GM12878 (cell line): ENCODE measurements at regions not wholly inside any gene's neighbourhood (a gene's known extent, or its start where the extent isn't known, plus 50 kb on each side); places are given as distances from the start of the nearest gene placed in this dataset.
A peak's percentile ranks its signal among the peaks of the same experiment; 100 is the strongest.

Source experiments
- ASH2L ChIP-seq: fragments of 300-600, 200-600 bp; sonication (generic); IDR thresholded peaks from 2 replicates; pipeline ENCODE4 v1.6.1; 2017; ENCODE audit warnings: low read depth, mild to moderate bottlenecking, borderline replicate concordance
- BCLAF1 ChIP-seq: fragments of 450-650 bp; IDR thresholded peaks from 2 replicates; pipeline ENCODE4 v1.6.1; 2017; ENCODE audit warnings: antibody characterized with exemption, mild to moderate bottlenecking, moderate library complexity
- EED ChIP-seq: sonication (generic); IDR thresholded peaks from 2 replicates; pipeline ENCODE4 v1.6.1; 2016; ENCODE audit warnings: antibody characterized with exemption, low read depth
- FOS ChIP-seq: IDR thresholded peaks from 3 replicates; pipeline ENCODE4 v1.6.1; 2011; ENCODE audit warnings: borderline replicate concordance; ENCODE audit not compliant: insufficient read length; ENCODE audit errors: extremely low read depth
- GABPA ChIP-seq: IDR thresholded peaks from 2 replicates; pipeline ENCODE4 v1.6.1; 2014; ENCODE audit warnings: antibody characterized with exemption, low read depth, mild to moderate bottlenecking, inconsistent platforms
- KAT2A ChIP-seq: conservative IDR thresholded peaks from 2 replicates; pipeline ENCODE4 v1.6.1; 2011; ENCODE audit warnings: low read depth, low read length; ENCODE audit not compliant: control insufficient read depth
- MTA3 ChIP-seq: IDR thresholded peaks from 2 replicates; pipeline ENCODE4 v1.6.1; 2012; ENCODE audit warnings: low read length, inconsistent platforms, borderline replicate concordance
- MYC ChIP-seq: IDR thresholded peaks from 2 replicates; pipeline ENCODE4 v1.6.1; 2011; ENCODE audit warnings: mild to moderate bottlenecking, low read length, moderate library complexity, inconsistent platforms; ENCODE audit not compliant: insufficient read depth, insufficient replicate concordance, insufficient read length, severe bottlenecking
- NFYB ChIP-seq: IDR thresholded peaks from 2 replicates; pipeline ENCODE4 v1.6.1; 2011; ENCODE audit warnings: low read depth, mild to moderate bottlenecking, low read length, improper control_type of control experiment, moderate library complexity; ENCODE audit not compliant: insufficient read depth
- NKRF ChIP-seq: fragments of 450-650 bp; conservative IDR thresholded peaks from 2 replicates; pipeline ENCODE4 v1.6.1; 2017; ENCODE audit warnings: mild to moderate bottlenecking, moderate library complexity
- SKIL ChIP-seq: fragments of 450-650 bp; IDR thresholded peaks from 2 replicates; pipeline ENCODE4 v1.6.1; 2017; ENCODE audit warnings: mild to moderate bottlenecking, low read depth, inconsistent platforms; ENCODE audit not compliant: poor library complexity, severe bottlenecking
- SUPT20H ChIP-seq: IDR thresholded peaks from 2 replicates; pipeline ENCODE4 v1.6.1; 2011; ENCODE audit warnings: low read depth, mild to moderate bottlenecking, low read length, moderate library complexity, borderline replicate concordance; ENCODE audit not compliant: control insufficient read depth
- USF1 ChIP-seq: IDR thresholded peaks from 2 replicates; pipeline ENCODE4 v1.6.1; 2011; ENCODE audit warnings: borderline replicate concordance, low read depth, mild to moderate bottlenecking, moderate library complexity, mixed read lengths, low read length; ENCODE audit not compliant: insufficient read depth; ENCODE audit errors: extremely low read length
- ZNF217 ChIP-seq: fragments of 450-650 bp; IDR thresholded peaks from 2 replicates; pipeline ENCODE4 v1.6.1; 2017; ENCODE audit warnings: antibody characterized with exemption, mild to moderate bottlenecking
- ZNF384 ChIP-seq: IDR thresholded peaks from 2 replicates; pipeline ENCODE4 v1.6.1; 2012; ENCODE audit warnings: low read depth, mild to moderate bottlenecking, low read length, improper control_type of control experiment, borderline replicate concordance
- ZNF687 ChIP-seq: fragments of 450-650 bp; IDR thresholded peaks from 2 replicates; pipeline ENCODE4 v1.6.1; 2017; ENCODE audit warnings: mild to moderate bottlenecking, moderate library complexity

GRCh38 chr1:234696148-234696576, 86.2 kb upstream of the IRF2BP2 start (continued):
- no peak for TF ChIP-seq ASH2L
- TF ChIP-seq KAT2A, result no peak
- no peak for TF ChIP-seq MYC
- no peak for TF ChIP-seq NFYB
- no peak for TF ChIP-seq USF1
- peak; percentile 73 for TF ChIP-seq ZNF687
- TF ChIP-seq ZNF384, result no peak
- no peak for TF ChIP-seq MTA3
- no peak for TF ChIP-seq FOS
- TF ChIP-seq BCLAF1, result no peak
- peak; percentile 45; the same call in 1 of the 2 replicates for TF ChIP-seq EED
- no peak for TF ChIP-seq SUPT20H
- peak; percentile 78 for TF ChIP-seq SKIL
- no peak for TF ChIP-seq NKRF
- TF ChIP-seq GABPA, result no peak
- no peak for TF ChIP-seq ZNF217
